Nephron progenitor cell (in vitro differentiated cells): ENCODE measurements at regions not wholly inside any gene's neighbourhood (a gene's known extent, or its start where the extent isn't known, plus 50 kb on each side); places are given as distances from the start of the nearest gene placed in this dataset.

Experiments used
- DNase-seq: peaks from one replicate; pipeline ENCODE4 v3.0.0; 2021
- H3K27ac Mint-ChIP-seq: 2 replicates; pipeline ENCODE4 v1.8.0; 2021; ENCODE audit warnings: mild to moderate bottlenecking, moderate library complexity, mixed read lengths
- H3K27me3 Mint-ChIP-seq: 2 replicates; pipeline ENCODE4 v1.8.0; 2021; ENCODE audit warnings: mild to moderate bottlenecking, low read depth, mixed read lengths; ENCODE audit not compliant: poor library complexity
- H3K36me3 Mint-ChIP-seq: 2 replicates; pipeline ENCODE4 v1.8.0; 2021; ENCODE audit warnings: low read depth, mixed read lengths
- H3K4me1 Mint-ChIP-seq: 2 replicates; pipeline ENCODE4 v1.8.0; 2021; ENCODE audit warnings: mixed read lengths
- H3K4me3 Mint-ChIP-seq: 2 replicates; pipeline ENCODE4 v1.8.0; 2021; ENCODE audit warnings: mild to moderate bottlenecking, moderate library complexity, mixed read lengths
- H3K9me3 Mint-ChIP-seq: 2 replicates; pipeline ENCODE4 v1.8.0; 2021; ENCODE audit warnings: mild to moderate bottlenecking, moderate library complexity, mixed read lengths
- TF ChIP-seq, protein P1 (sequence below): fragments of 200-600 bp; sonication (generic); IDR thresholded peaks from 2 replicates; pipeline ENCODE4 v1.5.0; 2021; ENCODE audit warnings: antibody characterized with exemption

GRCh38 chr21:16900685-16901084 lies 612.2 kb upstream of the CXADR start:
- H3K9me3 Mint-ChIP-seq, result no peaks in the 10 kb centered on the region
- H3K4me1 Mint-ChIP-seq, result no peaks in the 10 kb centered on the region
- no peak overlapping the region for H3K4me3 Mint-ChIP-seq
- TF ChIP-seq, protein P1, sequence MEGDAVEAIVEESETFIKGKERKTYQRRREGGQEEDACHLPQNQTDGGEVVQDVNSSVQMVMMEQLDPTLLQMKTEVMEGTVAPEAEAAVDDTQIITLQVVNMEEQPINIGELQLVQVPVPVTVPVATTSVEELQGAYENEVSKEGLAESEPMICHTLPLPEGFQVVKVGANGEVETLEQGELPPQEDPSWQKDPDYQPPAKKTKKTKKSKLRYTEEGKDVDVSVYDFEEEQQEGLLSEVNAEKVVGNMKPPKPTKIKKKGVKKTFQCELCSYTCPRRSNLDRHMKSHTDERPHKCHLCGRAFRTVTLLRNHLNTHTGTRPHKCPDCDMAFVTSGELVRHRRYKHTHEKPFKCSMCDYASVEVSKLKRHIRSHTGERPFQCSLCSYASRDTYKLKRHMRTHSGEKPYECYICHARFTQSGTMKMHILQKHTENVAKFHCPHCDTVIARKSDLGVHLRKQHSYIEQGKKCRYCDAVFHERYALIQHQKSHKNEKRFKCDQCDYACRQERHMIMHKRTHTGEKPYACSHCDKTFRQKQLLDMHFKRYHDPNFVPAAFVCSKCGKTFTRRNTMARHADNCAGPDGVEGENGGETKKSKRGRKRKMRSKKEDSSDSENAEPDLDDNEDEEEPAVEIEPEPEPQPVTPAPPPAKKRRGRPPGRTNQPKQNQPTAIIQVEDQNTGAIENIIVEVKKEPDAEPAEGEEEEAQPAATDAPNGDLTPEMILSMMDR, result no peak
- no peaks in the 10 kb centered on the region for H3K27me3 Mint-ChIP-seq
- H3K27ac Mint-ChIP-seq, result no peak overlapping the region
- DNase-seq, result no peak
- no peaks in the 10 kb centered on the region for H3K36me3 Mint-ChIP-seq

DNA sequence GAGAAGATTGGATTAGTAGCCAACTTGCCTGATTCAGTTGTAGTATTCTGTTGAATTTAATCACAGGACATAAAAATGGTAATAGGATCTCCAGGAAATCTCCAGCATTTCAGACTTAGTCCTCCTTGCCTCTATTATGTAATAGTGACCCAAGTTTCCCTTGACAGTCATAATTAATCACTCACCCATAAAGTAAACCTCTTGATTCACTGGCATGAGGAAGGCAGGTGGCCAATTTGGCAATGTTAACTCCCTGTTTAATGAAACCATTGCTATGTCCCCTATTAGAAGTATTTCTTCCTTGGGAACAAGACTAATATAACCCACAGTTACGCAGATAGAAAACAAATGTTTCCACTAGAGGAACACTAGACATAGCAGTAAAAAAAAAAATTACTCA lies 604.8 kb upstream of the CXADR start:
- Mint-ChIP-seq H3K27ac (no peak overlapping the region), H3K4me1 (no peaks in the 10 kb centered on the region), H3K4me3 (no peak overlapping the region), H3K9me3 (no peaks in the 10 kb centered on the region), H3K36me3 (no peaks in the 10 kb centered on the region), H3K27me3 (no peaks in the 10 kb centered on the region)
- no peak for DNase-seq
- TF ChIP-seq, protein P1, result no peak

DNA sequence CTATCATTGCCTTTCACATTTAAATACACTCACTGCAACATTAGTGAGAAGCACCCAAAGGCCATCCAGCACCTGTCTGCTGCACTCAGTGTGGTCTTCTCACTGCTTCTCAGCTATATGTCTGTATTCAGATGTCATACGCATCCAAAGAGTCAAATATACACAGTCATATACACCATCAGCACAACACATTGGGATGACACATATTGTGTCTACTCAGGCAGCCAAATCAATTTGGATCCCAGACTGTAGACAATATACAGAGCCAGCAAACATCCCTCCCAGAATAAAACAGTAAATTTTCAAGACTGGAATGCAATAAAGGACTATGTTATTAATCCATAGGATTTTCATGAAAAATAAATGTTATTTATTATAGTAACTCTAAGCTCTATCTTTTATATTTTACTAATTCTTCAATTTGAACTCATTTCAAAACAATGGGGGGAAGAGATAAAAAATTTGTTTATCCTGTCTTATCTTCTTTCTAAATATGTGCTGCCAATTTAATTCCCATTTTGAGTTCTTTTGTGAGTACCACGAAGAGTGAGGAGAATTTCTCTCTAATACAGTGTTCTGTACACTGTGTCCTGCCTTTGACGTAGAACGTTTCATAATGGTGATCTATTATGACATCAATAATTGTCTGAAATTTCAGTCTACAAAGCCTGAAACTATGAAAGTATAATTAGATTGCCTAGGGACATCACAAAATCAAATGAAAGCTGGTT lies 602.2 kb upstream of the CXADR start:
- Mint-ChIP-seq H3K36me3 (no peaks in the 10 kb centered on the region), H3K27ac (no peak overlapping the region), H3K9me3 (no peaks in the 10 kb centered on the region), H3K27me3 (no peaks in the 10 kb centered on the region), H3K4me1 (no peaks in the 10 kb centered on the region), H3K4me3 (no peak overlapping the region)
- TF ChIP-seq, protein P1, result no peak
- DNase-seq, result no peak

DNA sequence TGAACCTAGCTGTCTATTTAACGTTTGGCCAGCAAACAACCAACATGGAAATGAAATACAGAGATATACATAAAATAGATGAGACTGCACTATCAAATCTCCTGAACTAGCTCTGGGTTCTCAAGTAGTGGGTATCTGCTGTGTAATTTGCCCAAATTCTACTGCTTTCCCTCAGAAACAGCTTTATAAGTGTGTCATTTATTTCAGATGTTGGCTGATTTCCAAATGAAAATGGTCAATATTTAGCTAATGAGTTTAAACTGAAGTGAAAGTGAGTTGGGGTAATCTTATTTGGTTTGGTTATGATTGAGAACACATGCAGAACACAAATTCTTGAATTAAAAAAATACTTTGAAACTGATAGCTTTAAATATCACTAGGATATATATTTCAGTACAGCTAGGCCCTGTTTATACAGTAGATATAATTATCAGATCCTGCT lies 601.7 kb upstream of the CXADR start:
- no peak overlapping the region for H3K4me3 Mint-ChIP-seq
- no peak overlapping the region for H3K27ac Mint-ChIP-seq
- no peaks in the 10 kb centered on the region for H3K27me3 Mint-ChIP-seq
- no peaks in the 10 kb centered on the region for H3K36me3 Mint-ChIP-seq
- no peak for DNase-seq
- TF ChIP-seq, protein P1, result no peak
- no peaks in the 10 kb centered on the region for H3K4me1 Mint-ChIP-seq
- no peaks in the 10 kb centered on the region for H3K9me3 Mint-ChIP-seq

GRCh38 chr21:16912075-16912474 lies 600.8 kb upstream of the CXADR start:
- no peak overlapping the region for H3K4me3 Mint-ChIP-seq
- no peaks in the 10 kb centered on the region for H3K9me3 Mint-ChIP-seq
- no peak overlapping the region for H3K27ac Mint-ChIP-seq
- no peaks in the 10 kb centered on the region for H3K36me3 Mint-ChIP-seq
- no peaks in the 10 kb centered on the region for H3K27me3 Mint-ChIP-seq
- H3K4me1 Mint-ChIP-seq, result no peaks in the 10 kb centered on the region
- no peak for DNase-seq
- TF ChIP-seq, protein P1, result no peak

- Mint-ChIP-seq H3K4me1 (no peaks in the 10 kb centered on the region), H3K4me3 (no peak overlapping the region), H3K27ac (no peak overlapping the region), H3K36me3 (no peaks in the 10 kb centered on the region), H3K9me3 (no peaks in the 10 kb centered on the region), H3K27me3 (no peaks in the 10 kb centered on the region)
- DNase-seq, result no peak
- TF ChIP-seq, protein P1, result no peak
These were observed 599.8 kb upstream of the CXADR start for GRCh38 chr21:16913010-16913409.
